Keratinocyte (primary cell): ENCODE measurements at regions not wholly inside any gene's neighbourhood (a gene's known extent, or its start where the extent isn't known, plus 50 kb on each side); places are given as distances from the start of the nearest gene placed in this dataset.

Experiments used
- CTCF ChIP-seq, 3 experiments: IDR thresholded peaks in 1 of 3; conservative IDR thresholded peaks in 1 of 3; optimal IDR thresholded peaks in 1 of 3; 2 replicates in 2 of 3; 3 replicates in 1 of 3; pipeline versions ENCODE3 to v1.5.1; 2011; ENCODE audit warnings: low read length in 3 of 3, mild to moderate bottlenecking in 3 of 3, moderate library complexity in 2 of 3, control low read depth in 1 of 3, inconsistent platforms in 1 of 3; ENCODE audit not compliant: insufficient read depth in 2 of 3; ENCODE audit errors: extremely low read depth in 1 of 3
- EZH2 ChIP-seq: IDR thresholded peaks from one replicate; pipeline ENCODE4 v1.6.1; 2012; ENCODE audit warnings: inconsistent platforms, mild to moderate bottlenecking, low read length, moderate library complexity

GRCh38 chr6:74518035-74518434, 687.8 kb downstream of the COL12A1 start:
- TF ChIP-seq CTCF (optimal IDR thresholded peaks at IDR 0.05 in 1 of 3, IDR thresholded peaks at IDR 0.05 in 1 of 3, conservative IDR thresholded peaks at IDR 0.05 in 1 of 3; ENCODE audit: extremely low read depth in 1 of 3, insufficient read depth in 2 of 3, low read length in 3 of 3), result no peak
- TF ChIP-seq EZH2, result no peak
